Loucy (cell line): ENCODE measurements at regions not wholly inside any gene's neighbourhood (a gene's known extent, or its start where the extent isn't known, plus 50 kb on each side); places are given as distances from the start of the nearest gene placed in this dataset.

Experiments used
- EZH2phosphoT487 ChIP-seq: fragments of 200-600 bp; IDR thresholded peaks from 2 replicates; pipeline ENCODE4 v1.6.1; 2018; ENCODE audit warnings: antibody characterized with exemption, mild to moderate bottlenecking, moderate library complexity, borderline replicate concordance
- TF ChIP-seq, protein P1 (sequence below): fragments of 200-600 bp; sonication (generic); conservative IDR thresholded peaks from 2 replicates; pipeline ENCODE4 v1.5.1; 2014; ENCODE audit warnings: mild to moderate bottlenecking, antibody characterized with exemption, low read length

DNA sequence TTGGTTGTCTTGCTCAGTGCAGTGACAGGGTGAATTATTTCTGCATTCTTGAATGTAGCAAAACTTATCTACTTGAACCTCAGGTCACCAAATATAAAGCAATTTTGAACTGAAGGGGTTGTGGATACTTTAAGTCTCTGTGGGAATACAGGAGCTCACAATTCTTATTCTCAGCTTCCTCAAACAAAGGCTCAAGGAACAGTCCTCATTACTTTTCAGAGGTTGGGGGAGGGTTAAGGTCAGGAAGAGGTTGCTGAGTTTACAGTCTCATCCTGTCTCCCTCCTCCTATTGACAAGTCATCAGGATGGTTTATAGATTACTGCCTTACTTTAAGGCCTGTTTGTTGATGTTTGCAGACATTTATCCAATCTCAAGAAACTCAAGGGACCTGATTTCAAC is 143.6 kb upstream of the SPACA1 start:
- TF ChIP-seq, protein P1, sequence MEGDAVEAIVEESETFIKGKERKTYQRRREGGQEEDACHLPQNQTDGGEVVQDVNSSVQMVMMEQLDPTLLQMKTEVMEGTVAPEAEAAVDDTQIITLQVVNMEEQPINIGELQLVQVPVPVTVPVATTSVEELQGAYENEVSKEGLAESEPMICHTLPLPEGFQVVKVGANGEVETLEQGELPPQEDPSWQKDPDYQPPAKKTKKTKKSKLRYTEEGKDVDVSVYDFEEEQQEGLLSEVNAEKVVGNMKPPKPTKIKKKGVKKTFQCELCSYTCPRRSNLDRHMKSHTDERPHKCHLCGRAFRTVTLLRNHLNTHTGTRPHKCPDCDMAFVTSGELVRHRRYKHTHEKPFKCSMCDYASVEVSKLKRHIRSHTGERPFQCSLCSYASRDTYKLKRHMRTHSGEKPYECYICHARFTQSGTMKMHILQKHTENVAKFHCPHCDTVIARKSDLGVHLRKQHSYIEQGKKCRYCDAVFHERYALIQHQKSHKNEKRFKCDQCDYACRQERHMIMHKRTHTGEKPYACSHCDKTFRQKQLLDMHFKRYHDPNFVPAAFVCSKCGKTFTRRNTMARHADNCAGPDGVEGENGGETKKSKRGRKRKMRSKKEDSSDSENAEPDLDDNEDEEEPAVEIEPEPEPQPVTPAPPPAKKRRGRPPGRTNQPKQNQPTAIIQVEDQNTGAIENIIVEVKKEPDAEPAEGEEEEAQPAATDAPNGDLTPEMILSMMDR = no peak
- no peak for TF ChIP-seq EZH2phosphoT487
